GF-D8 (cell line): ENCODE measurements at regions not wholly inside any gene's neighbourhood (a gene's known extent, or its start where the extent isn't known, plus 50 kb on each side); places are given as distances from the start of the nearest gene placed in this dataset.
"Not testable (repeated sequence)": the region's sequence is repeated elsewhere in the genome, so short reads cannot be mapped to it uniquely, and the experiment has no call there.

Source experiments
- DNase-seq: peaks from one replicate; lab custom pipeline; 2025; lab: John Stamatoyannopoulos, UW

DNA sequence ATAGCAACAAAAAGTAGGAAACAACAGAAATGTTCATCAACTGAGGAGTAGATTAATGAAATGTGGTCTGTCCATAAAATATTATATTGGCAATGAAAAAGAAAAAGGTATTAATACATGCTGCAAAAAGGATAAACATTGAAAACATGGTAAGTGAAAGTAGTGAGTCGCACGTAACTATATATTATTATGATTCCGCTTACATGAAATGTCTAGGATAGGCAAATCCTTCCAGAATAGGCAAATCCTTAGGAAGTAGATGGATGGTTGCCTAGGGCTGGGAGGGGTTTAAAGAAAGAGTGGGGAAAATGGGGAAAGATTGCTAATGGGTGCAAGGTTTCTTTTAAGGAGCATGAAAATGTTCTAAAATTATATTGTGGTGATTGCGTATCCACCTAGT, 198.1 kb upstream of the WSB1 start:
- DNase-seq: not testable (repeated sequence)

GRCh38 chr17:27099266-27099665, 194.6 kb upstream of the WSB1 start:
- not testable (repeated sequence) for DNase-seq

DNA sequence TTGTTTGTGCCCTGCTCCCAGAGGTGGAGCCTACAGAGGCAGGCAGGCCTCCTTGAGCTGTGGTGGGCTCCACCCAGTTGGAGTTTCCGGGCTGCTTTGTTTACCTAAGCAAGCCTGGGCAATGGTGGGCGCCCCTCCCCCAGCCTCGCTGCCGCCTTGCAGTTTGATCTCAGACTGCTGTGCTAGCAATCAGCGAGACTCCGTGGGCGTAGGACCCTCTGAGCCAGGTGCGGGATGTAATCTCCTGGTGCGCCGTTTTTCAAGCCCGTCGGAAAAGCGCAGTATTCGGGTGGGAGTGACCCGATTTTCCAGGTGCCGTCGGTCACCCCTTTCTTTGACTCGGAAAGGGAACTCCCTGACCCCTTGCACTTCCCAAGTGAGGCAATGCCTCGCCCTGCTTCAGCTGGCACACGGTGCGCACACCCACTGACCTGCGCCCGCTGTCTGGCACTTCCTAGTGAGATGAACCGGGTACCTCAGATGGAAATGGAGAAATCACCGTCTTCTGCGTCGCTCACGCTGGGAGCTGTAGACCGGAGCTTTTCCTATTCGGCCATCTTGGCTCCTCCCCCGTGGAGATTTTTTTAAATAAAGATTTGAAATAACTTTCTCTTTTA, 189.2 kb upstream of the WSB1 start:
- not testable (repeated sequence) for DNase-seq

DNA sequence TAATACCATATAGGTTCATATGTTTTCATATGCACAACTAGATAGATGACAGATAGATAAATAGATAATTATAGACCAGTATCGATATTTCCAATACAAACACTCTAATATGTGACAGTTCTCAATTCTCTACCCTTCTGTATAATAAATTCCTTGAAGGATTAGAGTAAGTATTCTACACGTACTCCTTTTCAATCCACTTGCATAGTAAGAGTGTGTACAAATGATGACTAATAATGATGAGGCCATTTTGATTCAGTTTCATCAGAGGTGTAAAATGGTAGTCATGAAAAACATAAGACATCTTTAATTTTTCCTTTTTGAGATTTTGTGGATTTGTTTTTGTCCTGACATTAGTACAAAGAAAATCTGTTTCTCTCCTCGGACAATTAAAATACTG, 188.3 kb upstream of the WSB1 start:
- no peak for DNase-seq

DNA sequence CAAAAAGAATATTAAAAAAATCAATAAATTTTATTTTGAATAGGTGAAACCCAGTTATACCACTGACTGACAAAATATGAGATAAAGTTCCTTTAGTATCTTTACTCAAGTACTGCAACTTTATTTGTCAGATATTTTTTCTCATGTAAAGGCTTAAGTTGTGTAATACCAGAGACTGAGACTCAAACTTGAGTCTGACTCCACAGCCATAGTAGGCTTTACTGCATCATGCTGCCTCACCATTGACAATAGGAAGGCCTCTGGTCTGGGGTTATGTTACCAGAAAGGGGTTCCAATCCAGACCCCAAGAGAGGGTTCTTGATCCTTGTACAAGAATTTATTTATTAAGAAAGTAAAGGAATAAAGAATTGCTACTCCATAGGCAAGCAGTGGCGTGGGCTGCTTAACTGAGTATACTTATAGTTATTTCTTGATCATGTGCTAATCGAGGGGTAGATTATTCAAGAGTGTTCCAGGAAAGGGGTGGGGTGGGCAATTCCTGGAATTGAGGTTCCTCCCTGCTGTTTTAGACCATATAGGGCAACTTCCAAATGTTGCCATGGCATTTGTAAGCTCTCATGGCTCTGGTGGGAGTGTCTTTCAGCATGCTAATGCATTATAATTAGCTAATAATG, 187.4 kb upstream of the WSB1 start:
- DNase-seq: no peak

DNA sequence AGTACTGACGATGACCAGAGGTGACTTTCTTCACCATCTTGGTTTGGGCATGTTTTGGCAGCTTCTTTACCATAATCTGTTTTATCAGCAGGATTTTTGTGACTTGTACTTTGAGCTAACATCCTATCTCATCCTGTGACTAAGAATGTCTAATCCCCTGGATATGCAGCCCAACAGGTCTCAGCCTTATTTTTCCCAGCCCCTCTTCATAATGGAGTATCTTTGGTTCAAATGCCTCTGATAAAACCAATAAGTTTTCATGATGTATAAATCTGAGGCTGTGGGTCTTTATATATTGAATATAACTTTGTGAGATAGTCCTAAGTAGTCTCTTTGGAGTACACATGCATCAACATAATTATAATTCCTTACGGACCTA, 186.9 kb upstream of the WSB1 start:
- DNase-seq: no peak

DNA sequence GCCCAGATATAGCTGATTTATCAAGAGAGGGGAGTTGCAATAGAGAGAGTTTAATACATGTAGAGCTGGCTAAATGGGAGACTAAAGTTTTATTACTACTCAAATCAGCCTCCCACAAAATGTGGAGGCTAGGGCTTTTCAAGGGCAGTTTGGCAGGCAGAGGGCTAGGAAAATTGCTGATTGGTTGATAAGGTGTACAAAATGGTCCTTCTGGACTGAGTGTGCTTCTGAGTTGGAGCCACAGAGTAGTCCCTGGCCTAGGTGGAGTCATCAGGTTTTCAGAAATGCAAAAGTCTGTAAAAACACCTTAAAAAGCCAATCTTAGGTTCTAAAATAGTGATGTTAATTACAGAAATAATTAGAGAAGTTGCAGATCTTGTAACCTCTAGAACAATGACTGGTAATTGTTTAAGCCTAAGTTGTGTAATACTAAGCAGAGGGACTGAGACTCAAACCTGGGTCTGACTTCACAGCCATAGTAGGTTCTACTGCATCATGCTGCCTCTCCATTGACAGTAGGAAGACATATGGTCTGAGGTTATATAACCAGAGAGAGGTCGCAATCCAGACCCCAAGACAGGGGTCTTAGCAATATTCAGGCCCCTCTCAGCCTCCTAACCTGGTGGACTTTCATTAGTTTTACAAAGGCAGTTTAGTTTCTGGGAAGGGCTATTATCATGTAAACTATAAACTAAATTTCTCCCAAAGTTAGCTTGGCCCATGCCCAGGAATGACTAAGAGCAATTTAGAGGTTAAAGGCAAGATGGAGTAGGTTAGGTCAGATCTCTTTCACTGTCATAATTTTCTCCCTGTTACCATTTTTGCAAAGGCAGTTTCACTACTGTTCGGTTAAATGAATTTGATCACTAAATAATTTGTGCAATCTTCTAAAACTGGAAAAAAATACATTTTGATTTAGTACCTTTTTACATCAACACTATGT, 186.3 kb upstream of the WSB1 start:
- not testable (repeated sequence) for DNase-seq

- no peak for DNase-seq
Observed at GRCh38 chr17:27109346-27109745, 184.6 kb upstream of the WSB1 start.

GRCh38 chr17:27153005-27153404, 140.9 kb upstream of the WSB1 start:
- no peak for DNase-seq

GRCh38 chr17:27155866-27156265, 138.0 kb upstream of the WSB1 start:
- DNase-seq: no peak

GRCh38 chr17:27157297-27157696, 136.6 kb upstream of the WSB1 start:
- DNase-seq: no peak

DNA sequence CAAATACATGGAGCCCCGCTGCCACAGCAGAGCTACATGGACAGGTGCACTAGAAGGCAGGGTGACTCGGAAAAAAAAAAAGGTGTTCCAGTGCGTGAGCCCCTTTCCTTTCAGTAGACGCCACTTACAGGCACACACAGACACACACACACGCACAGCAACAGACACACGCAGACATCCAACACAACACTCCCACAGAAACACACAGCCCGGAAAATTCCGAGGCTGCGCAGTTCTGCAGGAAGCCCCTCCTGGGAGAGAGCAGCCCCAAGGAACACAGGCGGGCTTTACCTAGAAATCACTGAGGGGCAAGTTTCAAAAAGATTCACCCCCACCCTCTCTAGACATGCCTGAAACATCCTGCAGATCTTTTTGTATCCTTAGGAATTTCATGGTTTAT, 136.0 kb upstream of the WSB1 start:
- DNase-seq: no peak

DNA sequence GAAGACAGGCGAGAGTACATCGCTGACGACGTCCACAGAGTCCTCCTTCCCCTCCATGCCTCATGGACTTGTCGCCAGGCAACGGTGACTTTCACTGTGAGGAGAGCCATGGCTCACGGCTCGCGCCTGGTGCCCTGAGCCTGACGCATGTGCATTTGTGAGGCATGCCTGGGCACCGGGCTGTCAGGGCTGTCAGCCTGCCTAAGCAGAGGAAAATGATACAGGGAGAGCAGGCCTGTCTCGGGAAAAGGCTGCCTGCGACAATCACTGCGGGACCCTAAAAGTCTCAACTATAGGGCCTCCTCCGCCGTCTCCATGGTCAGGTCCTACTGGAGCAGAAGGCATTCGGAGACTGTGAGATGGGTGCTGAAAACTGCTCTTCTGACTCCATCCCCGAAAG, 135.5 kb upstream of the WSB1 start:
- DNase-seq: no peak

DNA sequence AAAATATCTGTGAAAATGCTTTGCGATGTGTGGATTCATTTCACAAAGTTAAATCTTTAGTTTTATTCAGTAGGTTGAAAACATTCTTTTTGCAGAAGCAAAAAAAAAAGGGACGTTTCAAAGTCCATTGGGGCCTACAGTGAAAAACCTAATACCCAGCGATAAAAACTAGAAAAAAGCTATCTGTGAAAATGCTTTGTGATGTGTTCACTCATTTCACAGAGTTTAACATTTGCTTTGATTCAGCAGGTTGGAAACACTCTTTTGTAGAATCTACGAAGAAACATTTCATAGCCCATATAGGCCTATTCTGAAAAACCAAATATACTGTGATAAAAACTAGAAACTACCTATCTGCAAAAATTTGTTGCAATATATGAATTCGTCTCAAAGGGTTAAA, 113.6 kb upstream of the WSB1 start:
- DNase-seq: no peak

- not testable (repeated sequence) for DNase-seq
Observed at GRCh38 chr17:27181379-27181925, 112.5 kb upstream of the WSB1 start.

DNA sequence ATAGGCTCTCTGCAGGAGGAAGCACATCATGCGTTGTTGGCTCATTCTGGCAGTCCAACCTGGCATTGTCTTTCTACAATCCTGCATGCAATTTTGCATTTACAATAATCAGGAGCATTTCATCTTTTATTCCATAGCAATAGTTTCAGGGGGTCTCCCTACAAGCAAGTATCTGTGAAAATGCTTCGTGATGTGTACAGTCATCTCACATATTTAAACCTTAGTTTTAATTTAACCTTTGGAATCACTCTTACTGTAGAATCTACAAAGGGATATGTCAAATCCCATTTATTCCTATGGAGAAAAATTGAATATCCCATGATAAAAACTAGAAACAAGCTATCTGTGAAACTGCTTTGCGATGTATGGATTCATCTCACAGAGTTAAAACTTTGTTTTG, 112.0 kb upstream of the WSB1 start:
- DNase-seq: no peak

DNA sequence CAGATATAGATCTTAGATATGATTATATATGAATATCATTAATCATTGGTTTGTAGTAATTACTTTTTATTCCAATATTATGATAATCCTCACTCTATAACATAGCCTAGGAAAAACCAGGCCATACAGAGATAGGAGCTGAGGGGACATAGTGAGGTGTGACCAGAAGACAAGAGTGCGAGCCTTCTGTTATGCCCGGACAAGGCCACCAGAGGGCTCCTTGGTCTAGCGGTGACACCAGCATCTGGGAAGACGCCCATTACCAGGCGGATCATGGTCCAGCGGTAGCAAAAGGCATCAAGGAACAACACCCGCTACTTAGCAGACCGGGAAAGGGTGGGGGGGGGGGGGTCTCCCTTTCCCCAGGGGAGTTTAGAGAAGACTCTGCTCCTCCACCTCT, 96.4 kb upstream of the WSB1 start:
- not testable (repeated sequence) for DNase-seq

- DNase-seq: no peak
Observed at GRCh38 chr17:27199948-27200347, 94.0 kb upstream of the WSB1 start.

GRCh38 chr17:27200476-27200875, 93.4 kb upstream of the WSB1 start:
- DNase-seq: no peak

- DNase-seq: no peak
Observed at GRCh38 chr17:27203241-27203640, 90.7 kb upstream of the WSB1 start.

DNA sequence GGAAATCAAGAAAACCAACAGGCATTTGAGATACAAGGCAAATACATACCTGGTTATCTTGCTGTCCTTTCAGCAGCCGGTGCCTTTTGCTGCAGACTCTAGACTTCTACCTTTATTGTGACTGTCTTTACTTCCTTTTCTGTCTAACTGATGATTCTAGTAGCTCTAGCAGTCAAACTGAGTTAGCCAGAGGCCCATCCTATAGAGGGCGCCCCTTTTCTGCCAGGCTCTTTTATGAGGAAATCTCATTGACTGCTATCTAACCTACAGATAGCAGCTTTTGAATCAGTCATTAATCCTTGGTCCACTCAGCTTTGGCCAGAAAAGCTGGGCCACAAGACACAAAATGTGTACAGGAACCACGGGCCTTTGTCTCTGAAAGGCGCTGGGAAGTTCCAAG, 87.5 kb upstream of the WSB1 start:
- DNase-seq: no peak

- DNase-seq: no peak
Observed at GRCh38 chr17:27207073-27207513, 86.8 kb upstream of the WSB1 start.

DNA sequence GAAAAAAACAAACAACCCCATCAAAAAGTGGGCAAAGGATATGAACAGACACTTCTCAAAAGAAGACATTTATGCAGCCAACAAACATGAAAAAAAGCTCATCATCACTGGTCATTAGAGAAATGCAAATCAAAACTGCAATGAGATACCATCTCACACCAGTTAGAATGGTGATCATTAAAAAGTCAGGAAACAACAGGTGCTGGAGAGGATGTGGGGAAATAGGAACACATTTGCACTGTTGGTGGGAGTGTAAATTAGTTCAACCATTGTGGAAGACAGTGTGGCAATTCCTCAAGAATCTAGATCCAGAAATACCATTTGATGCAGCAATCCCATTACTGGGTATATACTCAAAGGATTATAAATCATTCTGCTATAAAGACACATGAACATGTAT, 85.5 kb upstream of the WSB1 start:
- not testable (repeated sequence) for DNase-seq
